ENCODE measurements at regions not wholly inside any gene's neighbourhood (a gene's known extent, or its start where the extent isn't known, plus 50 kb on each side); places are given as distances from the start of the nearest gene placed in this dataset.

DNA sequence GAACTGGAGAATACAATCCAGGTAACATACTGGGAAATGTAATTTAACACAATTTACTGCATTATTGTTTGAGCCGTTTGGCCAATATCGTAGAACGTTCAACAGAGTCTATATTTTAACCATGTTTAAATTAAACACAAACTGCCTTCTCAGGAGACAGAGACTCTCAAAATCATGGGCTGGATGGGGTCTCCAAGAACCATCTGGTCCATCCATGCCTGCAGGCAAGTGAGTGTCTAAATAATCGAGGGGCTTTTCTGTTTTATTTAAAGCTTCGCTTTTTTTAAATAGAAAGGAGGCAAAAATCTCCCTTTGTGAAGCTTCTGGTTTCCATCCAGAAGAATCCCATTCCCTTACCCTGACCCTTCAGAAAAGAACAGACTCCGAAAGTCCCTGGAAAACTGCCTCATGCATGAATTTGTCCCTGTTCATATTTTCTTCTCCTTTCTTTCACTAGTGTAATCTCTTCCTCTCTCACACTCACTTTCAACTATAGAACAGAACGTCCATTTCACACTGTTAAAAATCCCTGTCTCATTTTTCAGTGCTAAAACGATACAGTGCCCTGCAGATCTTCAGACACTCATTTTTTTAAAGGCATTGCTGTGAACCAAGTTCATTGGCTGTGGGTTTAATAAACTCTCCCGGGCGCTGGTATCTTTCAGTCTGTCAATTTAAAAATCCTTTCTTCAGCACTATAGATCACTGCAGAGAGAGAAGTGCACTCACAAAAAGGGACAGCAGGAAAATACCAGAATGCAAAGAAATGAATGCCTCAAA lies 111.4 kb upstream of the TOM1L1 start:
- POLR2A ChIA-PET = no interaction called here
- CTCF ChIA-PET = no interaction called here

DNA sequence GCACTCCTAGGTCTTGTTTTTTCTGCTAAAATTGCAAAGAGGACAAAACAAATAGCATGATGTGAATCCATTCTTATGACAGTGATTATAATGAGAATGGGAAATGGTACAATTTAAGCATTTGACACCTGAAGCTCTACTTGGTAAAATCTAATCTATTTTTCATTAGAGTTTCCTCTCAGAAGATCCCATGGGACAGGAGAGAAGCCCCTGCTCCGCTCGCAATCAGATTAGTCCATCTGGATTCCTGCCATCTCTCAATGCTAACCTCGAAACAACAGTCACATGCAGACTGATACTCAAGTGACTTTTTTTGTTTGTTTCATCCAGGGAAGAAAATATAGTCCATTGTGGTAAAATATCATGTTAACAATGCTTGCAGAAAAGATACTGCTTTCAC lies 107.4 kb upstream of the TOM1L1 start:
- CTCF ChIA-PET = no interaction called here

DNA sequence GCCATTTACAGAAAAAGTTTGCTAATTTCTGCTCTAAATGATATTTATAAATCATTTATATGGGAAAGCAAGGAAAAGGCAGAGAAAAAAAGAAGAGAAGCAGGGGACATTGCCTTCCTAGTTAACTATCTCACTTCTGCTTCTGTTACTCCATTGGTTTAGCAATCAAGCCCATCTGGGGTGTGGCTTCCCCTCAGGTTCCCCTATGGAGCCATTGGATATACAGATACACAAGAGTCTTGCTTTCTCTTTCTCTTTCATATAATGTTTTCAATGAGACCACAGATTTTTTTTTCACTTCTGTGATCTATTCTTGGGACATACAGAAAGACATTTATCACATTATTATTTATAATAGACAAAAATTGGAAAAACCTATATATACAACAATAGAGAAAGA lies 105.6 kb upstream of the TOM1L1 start:
- POLR2A ChIA-PET = no interaction called here
- CTCF ChIA-PET = no interaction called here

More for the DNA sequence above, 107.4 kb upstream of the TOM1L1 start:
- POLR2A ChIA-PET = no interaction called here

DNA sequence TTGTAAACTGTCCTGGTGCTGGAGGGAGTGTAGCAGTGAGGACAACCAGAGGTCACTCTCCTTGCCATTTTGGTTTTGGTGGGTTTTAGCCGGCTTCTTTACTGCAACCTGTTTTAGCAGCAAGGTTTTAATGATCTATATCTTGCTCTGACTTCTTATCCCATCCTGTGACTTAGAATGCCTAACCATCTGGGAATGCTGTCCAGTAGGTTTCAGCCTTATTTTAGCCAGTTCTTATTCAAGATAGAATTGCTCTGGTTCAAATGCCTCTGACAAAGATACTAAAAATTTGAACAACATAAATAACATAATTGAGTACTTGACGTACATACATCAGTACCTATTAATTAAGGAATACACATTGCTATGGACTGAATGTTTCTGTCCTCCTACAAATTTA lies 93.3 kb upstream of the TOM1L1 start:
- POLR2A ChIA-PET = no interaction called here
- CTCF ChIA-PET = no interaction called here

DNA sequence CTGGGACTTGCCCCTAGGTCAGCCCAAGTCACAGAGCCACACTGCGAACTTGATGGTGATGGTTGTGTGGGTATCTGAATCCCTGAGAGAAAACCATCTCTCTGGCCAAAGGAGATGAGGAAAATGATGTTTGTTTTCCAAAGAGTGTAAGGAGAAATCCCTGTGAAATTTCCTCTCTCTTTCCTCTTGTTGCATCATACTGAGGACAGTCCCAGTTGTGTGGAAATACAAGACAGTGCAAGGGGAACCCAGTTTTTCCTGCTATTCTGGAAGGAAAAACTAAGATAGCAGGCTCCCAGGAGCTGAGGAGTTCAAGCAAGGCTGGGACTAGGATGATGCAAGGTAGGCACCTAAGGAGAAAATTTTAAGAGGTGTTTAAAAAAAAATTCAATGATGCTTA lies 86.8 kb upstream of the TOM1L1 start:
- ChIA-PET POLR2A (no interaction called here), CTCF (no interaction called here)

DNA sequence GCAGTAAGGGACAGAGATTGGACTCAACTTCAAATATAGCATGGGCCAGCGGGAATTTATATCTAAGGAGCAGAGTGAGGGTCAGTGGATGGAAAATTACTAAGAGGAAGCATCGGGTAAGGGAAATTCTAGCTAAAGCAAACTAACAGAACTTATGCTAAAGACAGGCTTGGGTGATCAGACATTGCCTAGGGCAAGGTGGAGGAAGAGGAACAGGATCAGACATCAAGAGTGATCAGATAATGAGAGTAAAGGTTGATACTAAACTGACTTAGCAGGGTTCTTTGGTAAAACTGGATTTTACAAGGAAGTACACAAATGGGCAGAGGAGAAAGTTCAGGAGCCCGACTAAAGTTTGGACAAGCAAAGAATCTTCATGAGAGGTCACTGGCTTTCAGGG lies 86.3 kb upstream of the TOM1L1 start:
- CTCF ChIA-PET = no interaction called here
- POLR2A ChIA-PET = no interaction called here

DNA sequence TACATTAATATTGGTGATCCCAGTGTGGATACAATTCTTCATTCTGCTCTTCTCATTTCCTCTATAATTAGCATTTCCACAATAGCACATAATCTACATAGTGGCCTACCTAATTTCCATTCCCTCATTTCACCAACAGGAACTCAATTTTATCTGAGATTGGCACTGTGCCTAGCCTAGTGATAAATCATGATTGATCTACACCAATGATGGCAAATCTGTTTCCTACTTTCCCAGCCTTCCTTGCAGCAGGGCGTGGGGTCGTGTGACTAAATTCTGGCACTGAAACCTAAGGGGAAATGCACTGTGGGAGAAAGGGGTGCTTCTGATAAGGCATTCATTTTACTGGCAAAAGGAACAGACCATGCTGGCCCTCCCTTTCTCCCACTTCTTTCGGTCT lies 66.6 kb upstream of the TOM1L1 start:
- ChIA-PET CTCF (no interaction called here), POLR2A (no interaction called here)

DNA sequence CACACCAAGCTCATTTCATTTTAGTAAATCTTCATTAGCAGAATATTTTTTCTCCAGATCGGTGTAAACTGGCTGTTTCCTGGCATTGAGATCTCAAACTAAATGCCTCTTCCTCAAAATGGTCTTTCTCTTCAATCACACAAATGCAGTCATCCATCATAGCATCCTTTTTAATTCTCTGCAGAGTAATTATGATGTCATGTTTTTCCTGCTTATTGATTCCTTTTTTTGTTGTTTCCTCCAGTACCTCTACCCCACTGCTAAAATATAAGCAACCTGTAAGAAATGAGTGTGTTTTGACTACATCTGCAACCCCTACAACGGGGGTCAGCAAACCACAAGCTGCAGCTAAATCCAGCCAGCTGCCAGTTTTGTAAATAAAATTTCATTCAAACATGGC lies 65.6 kb upstream of the TOM1L1 start:
- POLR2A ChIA-PET = no interaction called here
- CTCF ChIA-PET = no interaction called here

DNA sequence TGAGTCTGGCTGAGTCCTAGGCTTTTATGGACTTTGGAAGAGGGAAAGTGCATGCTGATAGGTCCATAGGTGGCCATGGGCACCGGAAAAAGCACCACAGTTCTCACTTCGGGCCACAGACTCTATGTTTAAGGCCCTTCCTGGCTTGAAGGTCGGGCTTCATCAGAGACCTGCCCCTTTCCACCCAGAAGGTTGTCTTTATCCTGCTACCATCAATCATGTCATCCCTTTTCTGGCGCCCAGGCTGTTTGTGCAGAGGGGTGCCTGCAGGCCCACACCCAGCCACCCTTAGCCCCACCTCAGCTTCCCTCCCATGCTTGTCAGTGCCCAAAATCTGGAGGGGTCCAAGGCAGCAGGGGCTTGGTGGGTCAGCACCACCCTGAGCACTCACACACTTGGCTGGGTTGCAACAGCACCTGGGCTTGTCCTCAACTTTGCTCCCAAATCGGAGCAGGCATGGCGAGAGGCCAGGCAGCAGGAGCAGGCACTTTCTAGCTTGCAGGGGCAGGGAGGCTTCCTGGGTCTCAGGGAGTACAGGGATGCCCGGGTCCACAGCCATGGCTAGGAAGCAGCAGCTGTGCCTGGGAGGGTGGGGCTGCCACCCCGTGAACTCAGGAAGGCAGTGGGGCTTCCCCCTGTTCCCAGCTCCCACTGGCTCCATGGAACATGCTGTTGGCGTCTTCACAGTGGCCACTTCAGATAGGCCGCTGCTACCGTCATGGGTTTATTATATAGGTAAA lies 63.8 kb upstream of the TOM1L1 start:
- CTCF ChIA-PET = no interaction called here
- POLR2A ChIA-PET = no interaction called here

DNA sequence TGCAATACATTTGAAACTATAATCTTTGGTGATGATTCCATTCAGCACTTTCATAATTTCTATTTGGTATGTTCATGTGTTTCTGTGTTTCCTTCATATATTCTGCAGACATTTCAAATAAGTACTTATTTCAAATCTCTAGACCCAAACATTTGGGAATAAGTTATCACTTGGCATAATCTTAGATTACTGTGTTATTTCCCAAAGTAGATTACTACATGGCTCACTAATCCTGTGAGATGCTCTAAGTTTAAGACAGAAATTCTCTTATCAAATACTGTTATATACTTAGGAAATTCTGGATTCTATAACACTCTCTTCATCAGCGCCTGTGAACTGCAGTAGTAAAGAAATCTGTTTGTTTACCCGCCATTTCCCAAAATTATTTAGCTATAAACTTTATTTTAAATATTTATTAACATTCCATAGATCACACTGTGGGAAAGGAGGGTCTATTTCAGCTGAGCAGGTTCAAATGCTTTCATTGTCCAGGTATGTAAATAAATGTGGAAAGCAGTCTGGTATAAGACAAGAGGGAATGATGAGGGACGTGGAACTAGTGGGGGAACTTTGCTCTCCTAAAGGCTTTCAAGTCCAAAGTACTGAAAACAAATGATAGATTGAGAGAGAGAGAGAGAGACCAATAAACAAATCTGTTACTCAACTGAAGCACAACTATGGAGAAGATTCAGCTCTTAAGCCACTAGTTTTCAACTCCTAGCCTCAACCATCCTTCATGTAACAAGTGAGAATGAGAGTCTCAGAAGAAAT lies 61.8 kb upstream of the TOM1L1 start:
- CTCF ChIA-PET = no interaction called here

DNA sequence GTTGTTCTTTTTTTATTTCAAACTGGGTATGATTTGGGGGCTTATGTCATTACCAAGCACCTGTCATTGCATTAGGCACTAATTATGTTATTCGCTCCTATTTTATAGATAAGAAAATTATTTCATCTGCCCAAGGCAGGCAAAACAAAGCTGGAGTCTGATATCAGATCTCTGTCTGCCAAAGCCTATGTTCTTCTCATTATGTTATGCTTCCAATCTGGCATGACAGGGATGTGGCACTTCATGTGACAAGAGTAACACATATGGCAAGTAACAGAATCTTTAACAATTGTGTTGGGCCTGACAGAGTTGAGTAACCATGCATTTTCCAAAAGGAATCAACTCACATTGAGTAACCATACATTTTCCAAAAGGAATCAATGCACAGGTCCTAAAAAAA lies 61.2 kb upstream of the TOM1L1 start:
- ChIA-PET CTCF (no interaction called here), POLR2A (no interaction called here)

More for the DNA sequence above, 61.8 kb upstream of the TOM1L1 start:
- POLR2A ChIA-PET = no interaction called here

DNA sequence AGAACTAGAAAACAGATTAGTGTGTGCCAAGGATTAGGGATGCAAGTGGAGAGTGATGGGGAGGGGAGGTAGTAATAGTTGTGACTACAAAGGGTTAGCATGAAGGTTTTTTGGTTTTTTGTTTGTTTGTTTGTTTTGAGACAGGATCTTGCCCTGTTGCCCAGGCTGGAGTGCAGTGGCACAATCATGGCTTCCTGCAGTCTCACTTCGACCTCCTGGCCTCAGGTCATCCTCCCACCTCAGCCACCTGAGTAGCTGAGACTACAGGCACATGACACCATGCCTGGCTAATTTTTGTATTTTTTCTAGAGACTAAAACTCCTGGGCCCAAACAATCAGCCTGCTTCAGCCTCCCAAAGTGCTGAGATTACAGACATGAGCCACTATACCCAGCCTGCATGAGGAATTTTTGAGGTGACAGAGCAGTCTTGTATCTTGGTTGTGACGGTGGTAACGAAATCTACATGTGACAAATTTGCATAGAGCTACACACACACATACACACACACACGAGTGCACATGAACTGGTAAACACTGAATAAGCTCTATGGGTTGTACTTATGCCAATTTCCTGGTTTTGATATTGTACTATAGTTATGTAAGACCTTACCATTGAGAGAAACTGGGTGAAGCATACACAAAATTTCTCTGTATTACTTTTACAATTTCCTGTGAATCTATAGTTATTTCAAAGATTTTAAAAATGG lies 59.6 kb upstream of the TOM1L1 start:
- ChIA-PET POLR2A (no interaction called here), CTCF (no interaction called here)

DNA sequence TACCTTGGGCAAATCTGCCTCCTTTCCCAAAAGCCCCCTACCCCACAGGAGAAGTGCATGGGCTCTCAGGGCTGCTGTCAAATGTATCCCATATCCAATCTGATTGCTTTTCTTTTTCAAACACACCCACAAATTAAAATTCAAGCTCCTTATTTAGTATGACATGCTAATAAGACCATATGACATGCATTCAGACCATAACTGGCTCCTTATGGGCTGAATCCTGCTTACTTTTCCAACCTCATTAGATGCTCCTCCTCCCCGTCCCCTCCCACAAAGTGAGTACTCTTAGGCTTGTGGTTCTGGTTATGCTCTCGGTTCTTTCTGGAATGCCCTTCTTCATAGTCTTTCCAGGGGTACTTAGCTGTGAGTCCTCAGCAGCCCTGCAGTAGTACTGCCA lies 59.0 kb upstream of the TOM1L1 start:
- ChIA-PET POLR2A (no interaction called here), CTCF (no interaction called here)

DNA sequence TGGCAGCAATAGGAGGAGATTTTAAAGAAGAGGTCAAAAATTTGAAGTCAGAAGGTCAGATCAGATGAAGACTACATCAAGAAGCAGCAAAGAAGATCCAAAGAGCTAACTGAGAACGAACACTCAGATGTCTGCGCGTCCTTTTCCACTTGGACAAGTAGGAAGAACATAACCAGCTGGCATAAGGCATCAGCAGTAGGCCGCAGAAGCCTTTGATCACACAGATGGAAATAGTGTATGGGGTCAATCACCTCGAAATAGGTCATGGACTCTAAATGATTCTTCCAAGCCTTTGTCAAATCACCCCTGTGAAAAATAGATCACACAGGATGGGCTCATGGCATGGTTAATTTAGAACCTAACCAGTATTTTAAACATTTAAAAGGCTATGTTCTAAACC lies 56.4 kb upstream of the TOM1L1 start:
- CTCF ChIA-PET = no interaction called here
- POLR2A ChIA-PET = no interaction called here

DNA sequence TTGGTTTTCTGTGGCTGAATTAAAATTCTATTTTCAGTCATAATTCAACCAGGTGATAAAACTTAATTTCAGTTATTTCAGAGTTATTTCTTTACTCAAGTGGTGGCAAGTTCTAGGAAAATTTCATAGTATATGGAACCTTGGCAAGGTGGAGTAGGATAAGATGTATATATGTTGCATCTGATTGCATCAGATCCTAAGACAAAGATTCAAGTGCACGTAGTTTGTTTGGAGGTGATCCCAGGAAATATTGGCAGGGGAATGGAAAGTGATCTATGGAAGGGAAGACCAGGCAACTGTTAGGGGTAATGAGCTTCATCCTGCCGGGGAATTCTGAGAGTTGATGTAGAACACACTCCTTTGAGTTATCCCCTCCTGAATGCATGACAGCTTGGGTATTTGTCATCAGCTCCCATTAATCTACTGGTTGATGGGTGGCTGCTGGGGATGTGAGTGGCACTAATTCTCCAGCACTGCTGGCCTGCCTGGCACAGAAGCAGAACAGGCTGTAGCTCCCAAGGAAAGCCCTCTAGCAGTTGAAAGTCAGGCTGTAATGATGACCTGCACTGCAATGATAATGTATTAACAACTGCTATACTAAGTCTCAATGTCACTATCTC lies 52.2 kb upstream of the TOM1L1 start:
- POLR2A ChIA-PET = no interaction called here
- CTCF ChIA-PET = no interaction called here

DNA sequence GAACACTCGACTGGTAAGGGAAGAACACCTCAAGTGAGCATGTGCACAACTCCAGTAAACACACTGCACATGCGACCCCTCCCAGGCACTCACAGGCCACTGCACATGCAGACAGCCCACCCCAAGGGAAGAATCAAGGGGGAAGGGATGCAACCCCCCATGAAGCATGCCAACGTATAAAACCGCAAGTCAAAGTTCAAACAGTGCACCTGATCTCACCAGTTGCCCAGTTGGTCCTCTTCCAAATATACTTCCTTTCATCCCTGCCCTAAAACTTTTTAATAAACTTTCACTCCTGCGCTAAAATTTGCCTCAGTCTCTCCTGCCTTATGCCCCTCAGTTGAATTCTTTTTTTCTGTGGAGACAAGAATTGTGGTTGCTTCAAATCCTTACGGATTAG lies 51.0 kb upstream of the TOM1L1 start:
- CTCF ChIA-PET = no interaction called here
- POLR2A ChIA-PET = no interaction called here

Measured in activated CD8-positive, alpha-beta memory T cell treated with anti-CD3 and anti-CD28 coated beads for 36 hours (primary cell).